ENCODE measurements at regions not wholly inside any gene's neighbourhood (a gene's known extent, or its start where the extent isn't known, plus 50 kb on each side); places are given as distances from the start of the nearest gene placed in this dataset.
"Not testable (repeated sequence)": the region's sequence is repeated elsewhere in the genome, so short reads cannot be mapped to it uniquely, and the experiment has no call there.

GRCh38 chr7:56287429-56288138 lies 171.4 kb upstream of the NUPR2 start:
- no peak for DNase-seq (ENCODE audit: low spot score)
- intact Hi-C loops (cut with DNase I): no loop called here
- ATAC-seq: no peak

GRCh38 chr7:56256108-56256507 lies 139.9 kb upstream of the NUPR2 start:
- ATAC-seq: no peak

DNA sequence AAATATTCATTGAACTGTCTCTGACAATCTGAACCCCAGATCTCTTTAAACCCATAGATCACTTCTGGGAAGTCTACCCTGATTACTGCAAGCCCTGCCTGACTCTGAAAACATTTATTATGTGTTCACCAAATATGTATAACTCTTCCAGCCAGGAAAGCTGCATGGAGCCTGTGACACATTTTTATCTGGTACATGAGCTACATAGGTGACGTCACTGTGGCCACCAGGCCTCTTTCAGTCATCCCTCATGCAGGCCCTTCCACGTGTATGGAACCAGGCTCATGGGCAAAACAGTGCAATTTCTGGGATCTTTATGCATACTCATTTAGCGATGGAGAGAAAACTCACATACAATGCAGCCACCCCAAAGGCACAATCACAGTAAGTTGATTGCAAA lies 133.9 kb upstream of the NUPR2 start:
- intact Hi-C loops (cut with DNase I): no loop called here
- ATAC-seq: no peak
- DNase-seq (ENCODE audit: low spot score): no peak

More at GRCh38 chr7:56256108-56256507, 139.9 kb upstream of the NUPR2 start:
- intact Hi-C loops (cut with DNase I): no loop called here
- no peak for DNase-seq (ENCODE audit: low spot score)

GRCh38 chr7:56229631-56230030 lies 113.4 kb upstream of the NUPR2 start:
- intact Hi-C loops (cut with DNase I): no loop called here
- ATAC-seq (no peak), DNase-seq (ENCODE audit: low spot score) (no peak)

- no peak for ATAC-seq
- intact Hi-C loops (cut with DNase I): no loop called here
These were observed 106.6 kb upstream of the NUPR2 start for GRCh38 chr7:56222866-56223265.

DNA sequence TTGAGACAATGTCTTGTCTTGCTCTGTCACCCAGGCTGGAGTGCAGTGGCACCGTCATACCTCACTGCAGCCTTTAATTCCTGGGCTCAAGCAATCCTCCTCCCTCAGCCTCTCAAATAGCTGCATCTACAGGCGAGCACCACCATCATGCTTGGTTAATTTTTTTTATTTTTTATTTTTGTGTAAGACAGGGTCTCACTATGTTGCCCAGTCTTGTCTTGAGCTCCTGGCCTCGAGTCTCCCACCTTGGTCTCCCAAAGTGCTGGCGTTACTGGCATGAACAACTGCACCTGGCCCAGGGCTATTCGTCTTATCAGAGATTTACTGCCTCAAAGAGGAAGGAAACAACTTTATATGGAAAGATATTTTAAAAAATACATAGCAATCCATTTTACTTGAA lies 102.8 kb upstream of the NUPR2 start:
- ATAC-seq (no peak), DNase-seq (ENCODE audit: low spot score) (no peak)
- intact Hi-C loops (cut with DNase I): no loop called here

More at GRCh38 chr7:56222866-56223265, 106.6 kb upstream of the NUPR2 start:
- no peak for DNase-seq (ENCODE audit: low spot score)

DNA sequence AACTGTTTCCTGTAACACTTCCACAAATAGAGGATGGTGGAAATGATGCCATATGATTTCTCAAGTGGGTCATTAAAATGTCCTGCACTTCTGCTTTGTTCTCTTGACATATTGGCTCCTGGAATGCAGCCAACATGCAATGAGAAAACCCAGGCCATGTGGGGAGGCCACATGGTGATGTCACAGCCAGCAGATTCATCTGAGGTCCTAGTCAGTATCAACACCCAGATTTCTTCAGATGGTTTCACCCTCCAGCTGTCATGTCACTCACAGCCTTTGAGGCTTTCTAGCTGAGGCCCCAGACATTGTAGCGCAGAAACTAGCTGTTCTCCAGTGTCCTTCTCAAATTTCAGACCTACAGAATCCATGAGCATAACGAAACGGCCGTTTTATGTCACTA lies 102.3 kb upstream of the NUPR2 start:
- no peak for DNase-seq (ENCODE audit: low spot score)
- peak; percentile 30 for ATAC-seq
- intact Hi-C loops (cut with DNase I): no loop called here

GRCh38 chr7:56213574-56213973 lies 97.4 kb upstream of the NUPR2 start:
- DNase-seq (ENCODE audit: low spot score) (no peak), ATAC-seq (no peak)
- intact Hi-C loops (cut with DNase I): no loop called here

DNA sequence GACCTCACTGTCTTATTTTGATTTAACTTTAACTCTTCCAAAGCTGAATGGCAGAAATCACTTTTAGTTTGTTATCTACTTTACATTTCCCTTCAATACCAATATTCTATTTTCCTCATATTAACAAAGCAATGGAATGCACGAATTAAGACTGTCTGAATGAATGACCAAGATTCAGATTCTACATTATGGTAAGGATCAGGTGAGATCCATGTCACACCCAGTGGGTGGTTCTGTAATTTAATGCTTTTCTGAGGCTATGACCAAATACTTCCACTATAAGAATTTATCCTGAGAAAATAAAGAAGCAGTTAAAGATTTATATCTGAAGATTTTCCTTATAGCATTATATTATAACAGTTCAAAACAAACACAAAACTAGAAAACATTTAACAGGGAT lies 90.2 kb upstream of the NUPR2 start:
- ATAC-seq (no peak), DNase-seq (ENCODE audit: low spot score) (no peak)
- intact Hi-C loops (cut with DNase I): no loop called here

DNA sequence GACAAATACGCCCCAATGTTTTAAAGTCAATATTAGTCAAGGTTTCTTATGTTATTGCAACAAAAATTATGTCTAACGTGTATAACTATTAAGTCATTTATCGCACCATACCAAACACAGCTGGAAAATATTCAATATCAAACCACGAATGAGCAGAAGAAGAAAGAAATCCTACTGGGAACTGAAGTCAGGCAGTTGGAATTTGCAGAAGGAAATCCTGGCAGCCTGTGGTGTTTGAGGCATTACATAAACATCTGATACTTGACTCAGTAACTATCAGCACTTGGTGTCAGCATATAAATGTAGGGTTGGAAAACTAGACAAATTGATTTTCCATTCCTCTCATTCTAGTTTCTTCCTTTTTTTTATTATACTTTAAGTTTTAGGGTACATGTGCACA lies 83.4 kb upstream of the NUPR2 start:
- intact Hi-C loops (cut with DNase I): no loop called here
- ATAC-seq: no peak

DNA sequence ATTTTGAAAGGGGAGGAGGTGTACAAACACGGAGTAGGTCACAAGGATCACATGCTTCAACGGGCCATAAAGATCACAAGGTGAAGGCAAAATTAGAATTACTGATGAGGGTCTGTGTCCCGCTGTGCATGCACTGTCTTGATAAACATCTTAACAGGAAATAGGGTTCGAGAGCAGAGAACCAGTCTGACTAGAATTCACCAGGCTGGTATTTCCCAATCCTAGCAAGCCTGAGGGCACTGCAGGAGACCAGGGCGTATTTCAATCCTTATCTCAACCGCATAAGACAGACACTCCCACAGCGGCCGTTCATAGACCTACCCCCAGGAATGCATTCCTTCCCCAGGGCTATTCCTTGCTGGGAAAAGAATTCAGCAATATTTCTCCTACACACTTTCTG lies 80.0 kb upstream of the NUPR2 start:
- intact Hi-C loops (cut with DNase I); ATAC-seq; DNase-seq (ENCODE audit: low spot score): not testable (repeated sequence)

More for the DNA sequence above, 83.4 kb upstream of the NUPR2 start:
- no peak for DNase-seq (ENCODE audit: low spot score)

GRCh38 chr7:56188823-56189346 lies 72.7 kb upstream of the NUPR2 start:
- no peak for DNase-seq (ENCODE audit: low spot score)
- no peak for ATAC-seq
- intact Hi-C loops (cut with DNase I): no loop called here

DNA sequence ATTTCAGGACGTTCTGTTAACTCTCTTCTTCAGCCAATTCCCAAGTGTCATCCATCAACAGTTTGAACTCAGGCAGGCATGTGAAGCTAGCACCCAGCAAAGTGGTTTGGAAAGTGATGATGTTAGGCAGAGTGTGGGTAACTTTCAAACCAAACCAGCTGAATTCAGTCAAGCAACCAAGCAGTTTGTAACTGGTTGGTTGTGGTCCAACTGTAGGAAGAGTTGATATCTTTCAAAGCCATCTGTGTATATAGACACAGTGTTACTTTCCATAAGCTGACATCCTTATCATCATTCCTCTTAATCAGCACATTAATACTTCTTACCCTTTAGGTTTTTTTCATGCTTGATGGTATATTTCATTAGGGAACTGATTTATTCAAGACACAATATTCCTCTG lies 72.2 kb upstream of the NUPR2 start:
- intact Hi-C loops (cut with DNase I): no loop called here
- no peak for ATAC-seq
- DNase-seq (ENCODE audit: low spot score): no peak

DNA sequence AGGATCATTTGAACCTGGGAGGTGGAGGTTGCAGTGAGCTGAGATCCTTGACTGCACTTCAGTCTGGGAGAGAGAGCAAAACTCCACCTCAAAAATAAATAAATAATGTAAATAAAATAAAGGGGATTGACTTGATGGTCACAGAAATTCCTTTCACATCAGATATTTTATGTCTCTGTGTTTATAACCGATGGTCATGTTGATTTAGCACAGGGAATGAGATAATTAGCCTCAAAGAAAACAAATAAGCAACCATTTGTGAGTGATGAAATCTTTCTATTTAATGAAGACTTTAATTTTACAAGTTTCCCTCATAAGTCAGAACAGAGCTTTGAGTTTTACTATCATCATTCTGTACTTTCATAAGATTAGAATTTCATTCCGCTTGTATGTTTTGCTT lies 64.8 kb upstream of the NUPR2 start:
- ATAC-seq: no peak
- DNase-seq (ENCODE audit: low spot score): no peak

DNA sequence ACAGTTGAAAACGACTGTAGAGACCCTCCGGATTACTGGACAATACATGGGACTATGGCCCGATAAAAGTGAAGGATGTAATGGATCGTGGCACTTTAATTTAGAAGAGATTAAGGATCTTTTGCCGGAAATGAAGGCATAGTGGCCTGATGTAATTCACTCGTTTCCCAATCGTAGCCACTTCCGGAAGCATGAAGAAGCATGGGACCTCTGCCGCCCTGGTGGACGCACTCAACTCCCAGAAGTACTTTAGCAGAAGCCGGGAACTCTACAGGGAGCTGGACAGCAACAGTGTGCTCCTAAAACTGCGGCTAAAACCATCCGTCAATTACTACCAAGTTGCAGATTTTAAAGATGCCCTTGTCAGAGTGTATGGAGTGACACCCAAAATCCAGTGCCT lies 59.6 kb upstream of the NUPR2 start:
- no peak for ATAC-seq
- intact Hi-C loops (cut with DNase I): no loop called here
- DNase-seq (ENCODE audit: low spot score): no peak

More for the DNA sequence above, 64.8 kb upstream of the NUPR2 start:
- intact Hi-C loops (cut with DNase I): no loop called here

- intact Hi-C loops (cut with DNase I): no loop called here
- peak; percentile 55 for DNase-seq (ENCODE audit: low spot score)
- no peak for ATAC-seq
These were observed 58.9 kb upstream of the NUPR2 start for GRCh38 chr7:56174875-56175760.

DNA sequence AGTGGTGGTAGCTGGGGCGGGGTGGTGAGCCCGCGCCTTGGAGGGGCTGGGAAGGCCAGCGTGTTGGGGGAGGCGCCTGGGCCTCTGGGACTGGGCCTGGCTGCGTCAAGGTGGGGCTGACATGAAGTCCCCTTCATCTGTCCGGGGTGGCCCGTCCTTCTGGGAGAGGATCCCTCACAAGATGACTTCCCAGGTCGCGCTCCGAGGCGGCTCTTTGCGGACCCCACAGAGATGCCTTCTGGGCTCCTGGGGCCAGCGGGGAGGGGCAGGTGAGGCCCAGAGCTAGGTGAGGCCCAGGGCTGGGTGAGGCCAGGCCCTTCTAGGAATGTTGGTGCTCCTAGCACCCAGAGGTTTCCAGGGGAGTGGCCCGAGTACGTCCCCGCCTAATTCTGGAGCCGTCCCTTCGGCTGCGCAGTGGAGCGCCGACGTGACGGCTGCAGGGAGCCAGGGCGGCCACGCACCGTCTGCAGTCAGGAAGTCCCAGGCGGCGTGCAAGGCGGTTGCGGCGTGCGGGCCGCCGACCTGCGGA lies 58.2 kb upstream of the NUPR2 start:
- intact Hi-C loops (cut with DNase I): no loop called here
- ATAC-seq (peak; percentile 20), DNase-seq (ENCODE audit: low spot score) (peak; percentile 46)
